ENCODE measurements at regions not wholly inside any gene's neighbourhood (a gene's known extent, or its start where the extent isn't known, plus 50 kb on each side); places are given as distances from the start of the nearest gene placed in this dataset.

DNA sequence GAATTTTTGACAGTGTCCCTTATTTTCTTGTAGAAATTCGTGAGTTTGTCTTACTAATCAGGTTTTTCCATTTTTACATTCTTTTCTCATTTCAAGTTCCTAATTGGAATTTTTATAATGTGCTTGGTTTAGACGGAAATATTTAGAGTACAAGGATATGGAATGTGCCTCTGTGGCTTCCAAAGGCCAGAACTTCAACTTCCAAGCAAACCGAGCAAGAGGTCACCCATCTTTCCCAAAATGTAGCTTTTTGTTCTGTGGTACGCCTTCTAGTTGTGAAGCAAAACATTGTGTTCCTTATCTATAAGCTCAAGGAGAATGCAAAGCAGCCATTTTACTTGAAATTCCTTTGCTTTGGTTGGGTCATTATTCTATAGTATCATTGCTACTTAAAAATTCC, 212.8 kb upstream of the PACRGL start:
- no peak for TF ChIP-seq FOXM1 (IDR thresholded peaks at IDR 0.05; ENCODE audit: borderline replicate concordance, low read depth)
- no peak for TF ChIP-seq CEBPB (IDR thresholded peaks at IDR 0.05)
- no peak for TF ChIP-seq REST (IDR thresholded peaks at IDR 0.05; ENCODE audit: low read depth)
- TF ChIP-seq USF1 (IDR thresholded peaks at IDR 0.05) = no peak
- no peak for TF ChIP-seq TAF1 (IDR thresholded peaks at IDR 0.05; ENCODE audit: low read depth)
- TF ChIP-seq EP300 (IDR thresholded peaks at IDR 0.05; ENCODE audit: borderline replicate concordance) = no peak
- TF ChIP-seq NFIC (IDR thresholded peaks at IDR 0.05) = no peak
- TF ChIP-seq RAD21 (IDR thresholded peaks at IDR 0.05; ENCODE audit: low read depth) = no peak
- TF ChIP-seq CREB1 (IDR thresholded peaks at IDR 0.05; ENCODE audit: low read depth) = no peak
- TF ChIP-seq MAX (IDR thresholded peaks at IDR 0.05) = no peak
- TF ChIP-seq YY1 (IDR thresholded peaks at IDR 0.05; ENCODE audit: low read depth) = no peak
- TF ChIP-seq EGR1 (IDR thresholded peaks at IDR 0.05) = no peak
- TF ChIP-seq TCF12 (IDR thresholded peaks at IDR 0.05; ENCODE audit: low read depth) = no peak
